Mesothelial cell of epicardium (in vitro differentiated cells): ENCODE measurements at regions not wholly inside any gene's neighbourhood (a gene's known extent, or its start where the extent isn't known, plus 50 kb on each side); places are given as distances from the start of the nearest gene placed in this dataset.

ENCODE experiments used
- DNase-seq, 2 experiments: peaks; one replicate each; pipeline ENCODE4 v3.0.0; 2021; ENCODE audit warnings: low spot score in 2 of 2; ENCODE audit not compliant: unreplicated experiment in 2 of 2
- H3K27ac Mint-ChIP-seq: 2 replicates; pipeline ENCODE4 v1.8.0; 2021; ENCODE audit warnings: mixed read lengths
- H3K27me3 Mint-ChIP-seq: 2 replicates; pipeline ENCODE4 v1.8.0; 2021; ENCODE audit warnings: low read depth, mixed read lengths
- H3K36me3 Mint-ChIP-seq: 2 replicates; pipeline ENCODE4 v1.8.0; 2021; ENCODE audit warnings: mixed read lengths
- H3K4me1 Mint-ChIP-seq: 2 replicates; pipeline ENCODE4 v1.8.0; 2021; ENCODE audit warnings: mixed read lengths
- H3K4me3 Mint-ChIP-seq: 2 replicates; pipeline ENCODE4 v1.8.0; 2021; ENCODE audit warnings: mild to moderate bottlenecking, moderate library complexity, mixed read lengths
- H3K9me3 Mint-ChIP-seq: 2 replicates; pipeline ENCODE4 v1.8.0; 2021; ENCODE audit warnings: mixed read lengths
- TF ChIP-seq, protein P1 (sequence below): fragments of 200-600 bp; sonication (generic); IDR thresholded peaks from one replicate; pipeline ENCODE4 v1.5.0; 2021; ENCODE audit warnings: antibody characterized with exemption; ENCODE audit not compliant: unreplicated experiment

DNA sequence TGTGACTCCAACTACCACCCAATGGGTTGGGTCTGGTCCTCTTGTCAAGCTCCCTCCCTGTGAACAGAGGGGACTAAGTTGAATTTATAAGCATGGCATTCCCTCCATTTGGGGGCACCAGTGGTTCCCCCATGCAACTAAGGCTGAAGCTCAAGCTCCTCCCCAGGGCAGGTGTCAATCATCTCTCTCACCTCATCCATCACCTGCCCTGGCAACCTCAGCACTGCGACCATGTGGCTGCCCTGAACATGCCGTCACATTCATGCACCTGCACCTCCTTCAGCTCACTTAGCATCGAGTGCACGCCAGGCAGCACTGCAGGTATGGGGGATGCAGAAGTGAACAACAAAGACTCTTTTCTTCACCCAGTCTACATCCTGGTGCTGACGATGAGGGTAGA, 799.3 kb downstream of the TBC1D22A start:
- Mint-ChIP-seq H3K4me3 (no peak overlapping the region), H3K27ac (no peak overlapping the region), H3K9me3 (peaks cover 78% of the 10 kb centered on the region), H3K36me3 (peaks cover 5% of the 10 kb centered on the region), H3K4me1 (no peaks in the 10 kb centered on the region), H3K27me3 (no peaks in the 10 kb centered on the region)
- no peak for DNase-seq
- TF ChIP-seq, protein P1, sequence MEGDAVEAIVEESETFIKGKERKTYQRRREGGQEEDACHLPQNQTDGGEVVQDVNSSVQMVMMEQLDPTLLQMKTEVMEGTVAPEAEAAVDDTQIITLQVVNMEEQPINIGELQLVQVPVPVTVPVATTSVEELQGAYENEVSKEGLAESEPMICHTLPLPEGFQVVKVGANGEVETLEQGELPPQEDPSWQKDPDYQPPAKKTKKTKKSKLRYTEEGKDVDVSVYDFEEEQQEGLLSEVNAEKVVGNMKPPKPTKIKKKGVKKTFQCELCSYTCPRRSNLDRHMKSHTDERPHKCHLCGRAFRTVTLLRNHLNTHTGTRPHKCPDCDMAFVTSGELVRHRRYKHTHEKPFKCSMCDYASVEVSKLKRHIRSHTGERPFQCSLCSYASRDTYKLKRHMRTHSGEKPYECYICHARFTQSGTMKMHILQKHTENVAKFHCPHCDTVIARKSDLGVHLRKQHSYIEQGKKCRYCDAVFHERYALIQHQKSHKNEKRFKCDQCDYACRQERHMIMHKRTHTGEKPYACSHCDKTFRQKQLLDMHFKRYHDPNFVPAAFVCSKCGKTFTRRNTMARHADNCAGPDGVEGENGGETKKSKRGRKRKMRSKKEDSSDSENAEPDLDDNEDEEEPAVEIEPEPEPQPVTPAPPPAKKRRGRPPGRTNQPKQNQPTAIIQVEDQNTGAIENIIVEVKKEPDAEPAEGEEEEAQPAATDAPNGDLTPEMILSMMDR: no peak

DNA sequence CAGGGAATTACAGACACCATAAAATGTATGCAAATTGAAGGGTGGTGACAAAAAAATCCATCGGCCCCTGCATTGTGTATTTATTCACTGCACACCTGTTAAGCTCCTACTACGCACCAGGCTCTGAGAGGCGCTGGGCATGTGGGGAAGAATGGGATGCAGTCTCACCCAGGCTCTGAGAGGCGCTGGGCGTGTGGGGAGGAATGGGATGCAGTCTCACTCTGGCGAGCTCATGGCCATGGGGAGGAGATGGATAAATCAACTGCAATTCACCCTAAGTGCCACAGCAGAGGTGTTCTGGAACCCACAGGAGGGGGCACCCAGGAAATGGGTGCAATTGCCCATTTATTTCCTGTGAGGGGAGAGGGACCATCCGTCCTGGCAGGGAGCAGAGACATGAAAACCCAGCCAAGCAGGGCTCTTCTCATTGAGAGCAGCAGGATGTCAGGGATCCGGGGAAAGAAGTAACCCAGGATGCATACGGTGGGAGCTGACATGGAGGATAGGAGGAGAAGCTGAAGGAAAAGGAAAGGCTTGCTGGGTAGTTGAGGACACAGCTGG, 798.7 kb downstream of the TBC1D22A start:
- no peaks in the 10 kb centered on the region for H3K4me1 Mint-ChIP-seq
- no peaks in the 10 kb centered on the region for H3K27me3 Mint-ChIP-seq
- no peak for DNase-seq
- no peak overlapping the region for H3K27ac Mint-ChIP-seq
- peaks cover 5% of the 10 kb centered on the region for H3K36me3 Mint-ChIP-seq
- peaks cover 79% of the 10 kb centered on the region for H3K9me3 Mint-ChIP-seq
- TF ChIP-seq, protein P1: no peak
- no peak overlapping the region for H3K4me3 Mint-ChIP-seq

DNA sequence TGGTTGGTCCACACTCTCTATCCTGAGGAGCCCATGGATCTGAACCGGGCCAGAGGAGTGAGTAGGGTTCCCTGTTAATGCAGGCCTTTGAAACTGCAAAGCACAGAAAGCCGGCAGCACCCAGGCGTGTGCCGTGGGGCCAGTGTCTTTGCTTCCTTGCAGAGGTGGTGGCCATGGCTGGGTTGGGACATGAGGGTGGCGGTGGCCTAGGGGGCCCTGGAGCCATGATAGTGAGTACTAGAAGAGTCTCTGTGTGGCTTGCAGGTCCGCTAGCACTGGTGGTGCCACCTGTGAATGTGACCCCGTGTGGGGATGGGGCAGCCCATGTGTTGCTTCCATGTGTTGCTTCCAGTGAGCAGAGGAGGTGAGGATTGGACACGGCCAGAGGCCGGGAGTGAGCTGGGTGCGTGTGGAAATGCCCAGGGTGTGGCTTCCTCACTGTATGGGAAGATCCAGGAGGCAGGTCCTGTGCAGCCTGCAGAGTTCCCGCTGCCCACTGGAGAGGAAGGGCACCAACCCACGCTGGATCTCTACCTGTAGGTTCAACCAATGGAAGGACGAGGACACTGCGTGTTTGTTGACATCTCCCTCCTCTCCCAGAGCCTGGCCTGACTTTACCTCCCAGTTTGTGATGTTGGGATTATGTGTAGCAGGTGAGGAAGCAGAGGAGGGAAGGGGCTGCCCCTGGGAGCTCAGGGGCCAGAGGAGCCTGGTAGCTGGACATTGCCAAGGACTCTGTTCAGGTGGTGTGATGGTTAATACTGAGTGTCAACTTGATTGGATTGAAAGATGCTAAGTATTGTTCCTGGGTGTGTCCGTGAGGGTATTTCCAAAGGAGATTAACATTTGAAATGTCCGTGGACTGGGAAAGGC, 796.6 kb downstream of the TBC1D22A start:
- DNase-seq: no peak
- Mint-ChIP-seq H3K27me3 (no peaks in the 10 kb centered on the region), H3K36me3 (peaks cover 5% of the 10 kb centered on the region), H3K4me1 (no peaks in the 10 kb centered on the region), H3K4me3 (no peak overlapping the region), H3K27ac (no peak overlapping the region), H3K9me3 (peaks cover 82% of the 10 kb centered on the region)
- TF ChIP-seq, protein P1: no peak

DNA sequence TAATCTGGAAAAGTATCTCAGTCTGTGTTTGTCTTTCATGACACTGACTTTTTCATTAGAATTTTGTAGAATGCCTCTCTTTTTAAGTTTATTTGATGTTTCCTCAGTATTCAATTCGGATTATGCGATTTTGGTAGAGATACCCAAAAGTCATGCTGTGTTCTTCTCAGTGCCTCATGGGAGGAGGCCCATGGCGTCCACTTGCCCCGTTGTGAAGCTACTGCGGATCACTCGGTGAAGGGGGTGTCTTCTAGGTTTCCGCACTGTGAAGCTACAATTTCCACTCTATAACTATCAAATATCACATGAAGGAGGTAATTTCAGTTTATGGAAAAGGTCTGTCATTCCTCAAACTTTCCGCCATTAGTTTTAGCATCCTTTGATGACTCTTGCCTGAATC, 794.0 kb downstream of the TBC1D22A start:
- no peak overlapping the region for H3K4me3 Mint-ChIP-seq
- H3K4me1 Mint-ChIP-seq: no peaks in the 10 kb centered on the region
- no peak overlapping the region for H3K27ac Mint-ChIP-seq
- H3K9me3 Mint-ChIP-seq: peaks cover 83% of the 10 kb centered on the region
- H3K27me3 Mint-ChIP-seq: no peaks in the 10 kb centered on the region
- H3K36me3 Mint-ChIP-seq: peaks cover 5% of the 10 kb centered on the region
- DNase-seq: no peak
- TF ChIP-seq, protein P1: no peak

DNA sequence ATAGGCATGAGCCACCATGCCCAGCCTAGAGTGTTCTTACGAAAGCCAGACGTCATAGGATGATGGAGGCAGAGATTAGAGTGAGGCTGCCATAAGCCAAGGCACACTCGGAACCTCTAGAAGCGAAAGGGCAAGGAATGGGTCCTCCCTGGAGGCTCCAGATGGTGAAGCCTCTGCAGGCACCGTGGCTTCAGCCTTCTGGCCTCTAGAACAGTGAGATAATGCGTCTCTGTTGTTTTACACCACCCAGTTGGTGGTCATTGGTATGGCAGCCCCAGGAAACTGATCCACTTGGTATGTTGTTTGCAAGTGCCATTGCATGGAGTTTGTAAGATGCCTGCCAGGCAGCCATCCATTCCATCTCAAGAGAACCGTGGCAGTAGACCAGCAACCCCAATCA, 791.0 kb downstream of the TBC1D22A start:
- no peak overlapping the region for H3K4me3 Mint-ChIP-seq
- TF ChIP-seq, protein P1: no peak
- H3K4me1 Mint-ChIP-seq: no peaks in the 10 kb centered on the region
- H3K27me3 Mint-ChIP-seq: no peaks in the 10 kb centered on the region
- no peak for DNase-seq
- H3K36me3 Mint-ChIP-seq: peaks cover 5% of the 10 kb centered on the region
- H3K27ac Mint-ChIP-seq: no peak overlapping the region
- H3K9me3 Mint-ChIP-seq: peaks cover 67% of the 10 kb centered on the region
